ENCODE measurements at regions not wholly inside any gene's neighbourhood (a gene's known extent, or its start where the extent isn't known, plus 50 kb on each side); places are given as distances from the start of the nearest gene placed in this dataset.

DNA sequence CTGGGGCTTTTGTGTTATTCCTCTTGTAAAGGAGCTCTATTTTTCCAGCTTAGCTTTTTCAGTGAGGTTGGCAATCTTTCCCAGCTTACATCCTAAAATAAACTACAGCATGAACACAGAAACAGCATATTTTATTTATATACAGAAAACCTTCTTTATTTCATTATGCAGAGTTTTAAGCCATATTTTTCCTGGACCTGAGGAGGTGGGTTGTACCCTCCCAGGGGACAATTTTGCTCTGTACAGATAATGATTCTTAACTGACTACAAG lies 341.2 kb upstream of the TYRP1 start:
- no peak overlapping the region for H3K27ac ChIP-seq
- intact Hi-C loops (cut with DNase I), result no loop called here
- H3K9me3 ChIP-seq (replicated peaks in 1 of 3), result no peaks in the 10 kb centered on the region
- TF ChIP-seq CTCF (IDR thresholded peaks at IDR 0.05) (no peak), POLR2A (IDR thresholded peaks at IDR 0.05) (no peak)
- H3K36me3 ChIP-seq (replicated peaks in 1 of 2), result no peaks in the 10 kb centered on the region
- no peak overlapping the region for H3K4me3 ChIP-seq
- DNase-seq, result no peak
- H3K27me3 ChIP-seq, result no peaks in the 10 kb centered on the region
- no peaks in the 10 kb centered on the region for H3K4me1 ChIP-seq (replicated peaks in 1 of 2)

- no peak for TF ChIP-seq POLR2A (IDR thresholded peaks at IDR 0.05)
- intact Hi-C loops (cut with DNase I), result no loop called here
- Histone ChIP-seq H3K4me1 (replicated peaks in 1 of 2) (no peaks in the 10 kb centered on the region), H3K27ac (no peak overlapping the region), H3K36me3 (replicated peaks in 1 of 2) (no peaks in the 10 kb centered on the region), H3K27me3 (no peaks in the 10 kb centered on the region), H3K9me3 (replicated peaks in 1 of 3) (no peaks in the 10 kb centered on the region), H3K4me3 (no peak overlapping the region)
- 37 to 61% (median 43%) methylated on average over 2 of the region's 2 CpGs for WGBS, 4 donors
- DNase-seq, result no peak
Observed at GRCh38 chr9:12363439-12363838, 329.7 kb upstream of the TYRP1 start.

DNA sequence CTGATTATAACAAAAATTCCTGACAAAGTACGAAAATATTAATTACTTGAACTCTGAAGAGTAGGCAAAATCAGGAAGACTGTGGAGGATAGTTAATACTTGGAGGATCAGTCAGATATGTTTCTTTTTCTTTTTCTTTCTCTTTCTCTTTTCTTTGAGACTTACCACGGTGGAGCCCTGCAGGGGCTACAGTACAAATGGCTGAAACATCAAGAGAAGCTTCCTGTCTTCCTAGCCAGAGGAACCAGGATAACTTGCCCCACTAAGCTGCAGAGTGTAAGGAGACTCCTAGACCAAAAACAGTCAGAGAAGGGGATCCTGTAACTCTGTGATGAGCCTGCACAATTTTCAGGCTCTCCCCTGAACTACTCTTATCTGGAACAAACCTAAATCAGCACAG lies 324.6 kb upstream of the TYRP1 start:
- Histone ChIP-seq H3K27me3 (no peaks in the 10 kb centered on the region), H3K4me3 (no peak overlapping the region), H3K27ac (no peak overlapping the region), H3K9me3 (replicated peaks in 1 of 3) (no peaks in the 10 kb centered on the region), H3K4me1 (replicated peaks in 1 of 2) (no peaks in the 10 kb centered on the region), H3K36me3 (replicated peaks in 1 of 2) (no peaks in the 10 kb centered on the region)
- no peak for DNase-seq
- 31 to 39% (median 34%) methylated on average over 2 of the region's 2 CpGs for WGBS, 4 donors
- intact Hi-C loops (cut with DNase I), result no loop called here
- TF ChIP-seq CTCF (IDR thresholded peaks at IDR 0.05) (no peak), POLR2A (IDR thresholded peaks at IDR 0.05) (no peak)

DNA sequence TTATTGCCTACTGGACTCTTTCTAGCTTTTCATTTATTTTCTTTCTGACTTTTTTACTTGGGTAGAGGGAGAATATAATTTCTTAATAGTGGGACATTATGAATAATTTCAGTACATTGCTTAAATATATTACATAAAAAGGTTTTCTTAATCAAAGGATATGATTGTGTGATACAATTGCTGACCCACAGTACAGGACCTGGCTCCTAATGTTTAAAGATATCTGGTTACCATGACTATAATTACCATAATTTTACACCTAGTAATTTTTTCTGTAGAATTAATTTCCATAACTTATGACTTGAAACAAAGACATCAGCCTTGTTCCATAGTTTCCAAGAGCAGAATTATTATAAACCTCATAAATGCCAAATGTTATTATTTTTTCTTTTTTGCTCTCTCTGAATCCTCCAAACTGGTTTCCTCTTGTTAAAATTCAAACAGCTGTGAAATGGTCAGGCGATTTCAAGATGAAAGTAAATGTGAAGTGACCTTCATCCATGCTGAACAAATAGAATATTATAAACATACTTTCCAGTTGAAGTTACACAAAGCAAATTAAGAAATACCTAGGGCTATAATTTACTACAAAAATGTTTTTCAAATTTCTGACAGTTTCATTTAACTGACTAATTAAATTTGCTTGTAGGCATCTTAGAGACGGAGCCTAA lies 301.2 kb upstream of the TYRP1 start:
- Histone ChIP-seq H3K9me3 (replicated peaks in 1 of 3) (no peaks in the 10 kb centered on the region), H3K36me3 (replicated peaks in 1 of 2) (no peaks in the 10 kb centered on the region), H3K27ac (no peak overlapping the region), H3K27me3 (no peaks in the 10 kb centered on the region), H3K4me1 (replicated peaks in 1 of 2) (no peaks in the 10 kb centered on the region), H3K4me3 (no peak overlapping the region)
- TF ChIP-seq CTCF (IDR thresholded peaks at IDR 0.05), result no peak
- TF ChIP-seq POLR2A (IDR thresholded peaks at IDR 0.05), result no peak
- 49 to 79% (median 69%) methylated on average over 2 of the region's 2 CpGs for WGBS, 4 donors
- no peak for DNase-seq
- intact Hi-C loops (cut with DNase I), result no loop called here

DNA sequence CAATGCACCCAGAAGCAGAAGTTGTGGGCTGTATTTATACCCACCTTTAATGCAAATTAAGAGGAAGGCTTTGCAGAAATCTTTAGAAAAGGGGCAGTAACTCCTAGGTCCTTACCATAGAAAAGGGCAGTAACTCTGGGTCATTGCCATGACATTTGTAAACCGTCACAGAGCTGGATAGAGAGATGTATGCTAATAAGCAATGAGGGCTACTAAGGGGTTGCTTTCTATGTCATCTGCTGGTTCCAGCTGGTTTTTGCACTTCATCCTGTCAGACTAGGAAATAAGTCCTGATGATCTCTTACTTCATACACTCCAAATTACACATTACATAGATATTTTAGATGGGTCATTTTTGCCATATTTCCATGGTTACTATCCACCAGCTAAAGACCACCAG lies 299.1 kb upstream of the TYRP1 start:
- H3K36me3 ChIP-seq (replicated peaks in 1 of 2), result no peaks in the 10 kb centered on the region
- 30 to 64% (median 56%) methylated on average over 1 of the region's 1 CpG for WGBS, 4 donors
- intact Hi-C loops (cut with DNase I), result no loop called here
- H3K4me3 ChIP-seq, result no peak overlapping the region
- H3K4me1 ChIP-seq (replicated peaks in 1 of 2), result no peaks in the 10 kb centered on the region
- no peak for DNase-seq
- no peaks in the 10 kb centered on the region for H3K27me3 ChIP-seq
- H3K27ac ChIP-seq, result no peak overlapping the region
- no peaks in the 10 kb centered on the region for H3K9me3 ChIP-seq (replicated peaks in 1 of 3)
- no peak for TF ChIP-seq CTCF (IDR thresholded peaks at IDR 0.05)
- no peak for TF ChIP-seq POLR2A (IDR thresholded peaks at IDR 0.05)
